ENCODE measurements at regions not wholly inside any gene's neighbourhood (a gene's known extent, or its start where the extent isn't known, plus 50 kb on each side); places are given as distances from the start of the nearest gene placed in this dataset.

DNA sequence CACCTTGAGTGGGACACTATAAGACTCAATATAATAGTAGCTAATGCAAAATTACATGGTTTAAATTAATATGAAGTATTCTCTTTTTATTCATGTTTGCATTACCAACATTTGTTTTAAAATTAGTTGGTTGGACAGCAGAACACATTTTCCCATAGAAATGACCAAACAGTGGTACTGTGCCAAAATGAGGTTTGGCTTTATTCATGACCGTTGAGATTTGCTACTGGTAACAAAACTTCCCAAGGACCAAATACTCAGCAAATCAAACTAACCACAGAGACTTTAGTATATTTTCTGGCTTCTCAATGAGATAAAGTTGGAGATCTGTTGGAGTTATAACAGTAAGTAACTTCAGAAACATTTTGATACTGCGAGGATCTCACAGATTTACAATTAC, 637.8 kb upstream of the MEF2C start:
- DNase-seq: no peak

DNA sequence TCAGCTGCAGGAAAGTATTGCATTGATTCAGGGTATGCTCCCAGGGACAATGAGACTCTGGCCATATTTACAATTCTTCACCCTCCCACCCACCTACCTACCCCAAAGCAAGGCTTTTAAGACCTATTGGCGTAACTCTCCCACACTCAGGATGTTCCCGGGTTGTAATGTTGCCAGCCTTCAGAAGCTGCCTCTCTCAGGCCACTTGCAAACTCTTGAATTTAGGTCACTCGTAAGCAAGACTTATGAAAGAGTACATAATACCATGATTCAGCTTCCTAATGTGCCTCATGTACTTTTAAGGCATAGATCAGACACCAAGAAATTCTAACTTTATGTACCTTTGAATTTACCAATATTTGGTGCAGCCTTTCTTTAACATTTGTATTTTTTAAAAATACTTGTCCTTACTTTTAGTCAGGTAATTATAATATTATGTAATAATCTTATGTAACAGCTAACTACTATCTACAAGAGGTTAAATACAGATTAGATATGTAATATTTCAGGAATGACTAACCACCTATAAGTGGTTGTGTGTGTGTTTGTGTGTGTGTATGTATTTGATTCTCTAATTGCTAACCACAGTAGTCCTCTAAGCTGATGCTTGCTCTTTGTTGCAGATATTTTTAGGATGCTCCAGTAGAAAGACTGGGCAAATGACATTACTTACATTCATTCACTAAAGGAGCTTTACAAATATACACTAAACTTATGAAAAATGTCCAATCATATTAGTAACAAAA, 630.5 kb upstream of the MEF2C start:
- no peak for DNase-seq

DNA sequence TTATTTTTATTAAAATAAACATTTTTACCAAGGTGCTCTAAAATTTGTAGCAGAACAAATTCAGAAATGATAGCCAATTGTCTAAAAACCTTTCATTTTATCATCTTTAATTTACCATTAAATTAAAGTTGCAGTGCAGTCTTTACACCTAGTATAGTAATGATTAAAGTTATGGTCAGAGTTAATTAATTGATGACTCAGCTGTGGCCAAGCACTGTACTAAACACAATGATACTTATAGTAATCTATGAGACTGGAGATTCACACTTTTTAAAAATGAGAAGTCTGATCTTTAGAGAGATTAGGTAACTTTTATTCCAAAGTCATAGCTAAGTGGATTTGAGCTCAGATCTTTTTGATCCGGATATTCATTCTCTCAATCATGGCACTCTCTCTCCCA, 621.1 kb upstream of the MEF2C start:
- DNase-seq: no peak

DNA sequence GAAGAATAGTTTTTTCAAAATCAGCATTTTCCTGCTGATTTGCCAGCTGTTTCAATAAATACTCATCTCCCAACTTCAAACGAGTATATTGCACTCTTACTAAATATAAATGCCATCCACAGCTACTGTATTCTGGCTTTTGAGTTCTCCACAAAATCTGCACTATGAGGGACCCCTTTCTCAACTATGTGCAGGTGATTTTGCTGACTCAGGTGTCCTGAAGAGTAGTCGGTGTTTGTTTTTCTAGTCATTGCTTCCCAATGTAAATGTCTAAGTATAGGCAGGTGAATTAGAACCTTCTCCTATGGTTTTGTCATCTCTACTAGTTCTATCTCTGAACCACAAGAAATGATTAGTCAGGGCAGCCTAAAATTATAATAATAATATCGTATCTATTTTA, 616.8 kb upstream of the MEF2C start:
- no peak for DNase-seq

DNA sequence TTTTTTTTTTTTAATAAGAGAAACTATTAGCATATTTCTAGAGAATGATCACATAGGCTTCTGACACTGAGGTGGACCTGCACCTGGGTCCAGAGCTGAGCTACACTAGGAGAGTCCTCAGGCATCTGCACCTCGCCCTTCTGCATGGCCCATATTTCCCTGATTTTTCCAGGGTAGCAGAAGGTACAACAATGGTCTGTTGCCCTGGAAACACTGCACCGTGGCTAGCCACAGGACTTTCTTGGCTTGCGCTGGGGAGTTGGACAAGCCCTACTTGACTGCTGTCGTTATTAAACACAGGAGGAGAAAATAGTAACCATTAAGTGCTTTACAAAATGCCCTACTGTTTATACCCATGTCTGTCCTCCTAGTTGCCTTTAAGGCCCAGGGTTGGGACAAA, 615.7 kb upstream of the MEF2C start:
- DNase-seq: no peak

DNA sequence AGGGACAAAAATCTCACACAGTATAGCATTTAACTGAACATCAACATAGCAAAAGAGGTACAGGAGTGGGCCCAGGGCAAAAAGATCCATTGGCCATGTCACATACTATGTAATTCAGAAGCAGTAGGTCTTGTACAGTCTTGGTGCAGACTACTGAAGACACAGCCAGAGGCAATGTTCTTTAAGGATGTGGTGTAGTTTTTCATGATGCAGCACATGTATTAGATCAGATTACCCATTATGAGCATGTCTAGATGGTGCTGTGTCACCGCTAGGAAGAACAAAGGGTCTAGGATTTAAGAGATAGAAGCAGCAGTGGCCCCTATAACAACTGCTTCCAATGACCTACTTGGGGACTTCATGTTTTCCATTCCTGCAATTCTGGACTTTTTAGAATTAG, 610.4 kb upstream of the MEF2C start:
- no peak for DNase-seq

DNA sequence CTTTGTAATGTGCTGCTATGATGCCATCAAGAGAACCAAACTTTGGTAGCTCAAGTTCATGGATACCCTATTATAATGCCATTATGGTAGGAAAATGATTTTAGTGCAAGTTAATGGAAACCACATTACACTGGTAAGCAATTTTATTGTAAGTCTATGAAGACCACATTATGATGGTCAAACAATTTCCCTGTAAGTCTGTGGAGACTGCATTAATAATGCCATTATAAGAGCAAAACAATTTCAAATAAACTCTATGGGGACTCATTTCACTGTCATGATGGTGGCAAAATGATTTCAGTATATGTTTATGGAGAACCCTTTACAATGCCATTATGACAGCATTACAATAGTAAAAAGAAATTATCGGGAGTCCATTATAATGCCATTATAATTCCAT, 602.0 kb upstream of the MEF2C start:
- DNase-seq: no peak

DNA sequence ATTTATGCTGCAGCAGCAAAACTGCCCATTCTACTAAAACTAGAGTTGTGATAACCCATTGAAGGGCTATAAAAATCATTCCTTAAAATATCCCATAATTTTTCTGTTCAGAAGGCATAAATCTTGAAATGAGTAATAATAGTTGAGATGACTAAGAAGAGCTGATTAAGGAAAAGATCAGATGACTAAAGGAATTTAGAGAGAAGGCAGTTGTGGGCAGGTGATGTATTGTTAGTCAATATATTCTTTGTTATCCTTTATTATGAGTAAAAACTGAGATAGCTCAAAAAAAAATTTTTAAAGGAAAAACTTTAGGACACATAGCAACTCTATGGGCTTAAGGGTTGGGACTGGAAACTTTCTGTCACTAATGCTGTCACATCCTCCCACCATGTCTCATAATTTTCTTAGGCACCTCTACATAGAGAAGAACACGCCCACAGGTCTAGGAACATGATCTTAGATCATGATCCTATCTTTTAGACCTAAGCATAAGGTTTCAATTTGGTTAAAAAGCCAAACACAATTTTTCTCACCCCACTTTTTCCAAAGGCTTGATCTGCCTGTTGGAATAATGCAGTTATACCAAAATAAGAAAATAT, 597.5 kb upstream of the MEF2C start:
- DNase-seq: no peak

DNA sequence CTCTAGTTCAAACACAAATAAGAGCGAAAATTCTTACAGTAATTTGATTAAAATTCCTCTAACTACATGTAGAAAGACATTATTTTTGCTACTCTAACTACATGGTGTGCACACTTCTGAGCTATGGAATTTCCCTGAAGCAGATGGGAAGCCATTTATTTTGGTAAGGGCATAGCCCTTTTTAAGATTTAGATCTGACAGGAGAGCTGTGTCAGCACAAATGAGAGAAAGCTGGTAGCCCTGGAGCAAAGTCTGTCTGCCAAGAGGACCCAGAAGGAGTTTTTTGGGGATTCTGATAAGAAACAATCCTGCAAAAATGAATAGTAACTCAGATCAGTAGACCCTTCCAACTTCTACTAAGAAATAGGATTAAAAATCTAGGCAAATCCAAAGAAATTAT, 595.9 kb upstream of the MEF2C start:
- DNase-seq: no peak

DNA sequence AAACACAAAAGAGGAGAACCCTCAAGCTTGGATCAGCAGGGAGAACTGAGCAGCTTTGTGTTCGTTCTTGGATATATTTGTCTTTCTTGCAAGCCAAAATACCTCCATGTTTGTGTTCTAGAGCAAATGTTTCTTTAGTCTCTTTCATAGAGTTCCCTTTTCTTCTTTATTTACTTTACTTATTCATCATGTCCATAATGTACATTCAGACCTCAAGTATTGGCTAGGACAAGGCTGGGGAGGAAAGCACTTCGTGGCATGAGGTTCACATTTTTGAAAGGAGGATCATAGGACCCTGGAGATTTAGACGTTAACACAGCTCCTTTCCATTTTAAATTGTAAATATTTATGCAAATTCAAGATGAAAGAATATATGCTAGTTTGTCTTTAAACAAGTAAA, 590.2 kb upstream of the MEF2C start:
- no peak for DNase-seq

DNA sequence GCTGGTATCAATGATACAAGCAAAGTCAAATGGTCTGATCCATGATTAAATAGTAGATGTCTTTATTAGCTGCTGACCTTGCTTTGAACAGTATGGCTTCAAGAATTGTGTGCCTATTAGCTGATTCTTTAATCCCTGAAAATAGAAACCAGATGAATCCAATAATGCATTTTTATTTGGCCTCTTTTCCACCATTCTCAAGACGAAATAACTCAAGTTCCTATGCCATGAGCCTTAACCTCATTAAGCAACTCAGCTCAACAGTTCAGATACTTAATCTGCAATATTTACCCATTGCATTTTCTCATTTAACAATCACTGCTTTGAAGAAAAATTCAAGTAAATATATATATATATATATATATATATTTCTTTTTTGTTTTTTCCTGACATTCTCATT, 588.6 kb upstream of the MEF2C start:
- no peak for DNase-seq

DNA sequence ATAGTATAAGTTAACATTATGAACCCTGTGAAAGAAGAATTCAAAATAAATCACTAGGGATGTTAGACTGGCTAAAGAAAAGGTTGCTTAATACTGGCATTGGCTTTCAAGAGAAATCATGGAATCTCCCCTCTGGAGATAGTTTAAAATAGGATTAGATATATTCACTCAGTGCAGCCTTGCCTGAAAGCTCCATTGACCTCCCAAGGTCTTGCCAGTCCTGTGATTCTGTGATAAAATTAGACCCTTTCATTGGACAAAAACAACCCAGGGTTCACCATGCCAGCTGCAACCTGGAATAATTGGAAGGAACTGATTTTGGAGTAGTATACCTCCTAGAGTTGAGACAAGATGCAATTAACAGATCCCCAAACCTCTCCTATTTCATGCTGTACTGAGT, 588.1 kb upstream of the MEF2C start:
- DNase-seq: no peak

DNA sequence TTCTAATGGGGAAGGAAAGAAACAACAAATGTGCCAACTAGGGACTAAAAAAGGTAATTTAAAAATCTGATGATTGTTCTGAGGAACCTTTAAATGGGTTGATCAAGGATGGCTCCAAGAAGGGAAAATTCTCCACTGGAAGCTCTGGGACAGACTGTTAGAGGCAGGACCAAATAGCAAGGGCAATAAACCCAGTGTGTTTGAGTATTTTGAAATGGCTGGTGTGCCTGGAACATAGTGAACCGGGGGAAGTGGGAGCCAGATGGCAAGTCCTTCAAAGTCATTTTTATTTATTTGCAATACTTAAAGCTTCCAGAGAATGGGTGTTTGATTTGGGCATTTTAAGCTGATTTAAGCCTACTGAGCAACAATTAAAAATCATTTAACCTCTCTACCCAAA, 587.7 kb upstream of the MEF2C start:
- no peak for DNase-seq

DNA sequence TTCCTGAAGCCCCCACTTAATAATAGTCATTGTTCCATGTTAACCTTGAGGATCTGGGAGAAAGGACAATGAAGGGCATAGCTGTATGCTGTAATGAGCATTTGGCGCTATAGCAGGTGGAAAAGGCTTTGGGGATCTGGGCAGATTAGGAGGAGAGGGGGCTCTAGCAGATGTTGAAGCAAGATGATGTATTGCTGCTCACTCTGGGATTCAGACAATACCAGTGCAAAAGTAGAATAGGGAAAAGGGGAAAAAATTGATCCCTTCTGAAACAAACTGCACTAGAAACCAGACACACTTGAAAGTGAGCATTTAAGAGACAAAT, 575.3 kb upstream of the MEF2C start:
- no peak for DNase-seq

DNA sequence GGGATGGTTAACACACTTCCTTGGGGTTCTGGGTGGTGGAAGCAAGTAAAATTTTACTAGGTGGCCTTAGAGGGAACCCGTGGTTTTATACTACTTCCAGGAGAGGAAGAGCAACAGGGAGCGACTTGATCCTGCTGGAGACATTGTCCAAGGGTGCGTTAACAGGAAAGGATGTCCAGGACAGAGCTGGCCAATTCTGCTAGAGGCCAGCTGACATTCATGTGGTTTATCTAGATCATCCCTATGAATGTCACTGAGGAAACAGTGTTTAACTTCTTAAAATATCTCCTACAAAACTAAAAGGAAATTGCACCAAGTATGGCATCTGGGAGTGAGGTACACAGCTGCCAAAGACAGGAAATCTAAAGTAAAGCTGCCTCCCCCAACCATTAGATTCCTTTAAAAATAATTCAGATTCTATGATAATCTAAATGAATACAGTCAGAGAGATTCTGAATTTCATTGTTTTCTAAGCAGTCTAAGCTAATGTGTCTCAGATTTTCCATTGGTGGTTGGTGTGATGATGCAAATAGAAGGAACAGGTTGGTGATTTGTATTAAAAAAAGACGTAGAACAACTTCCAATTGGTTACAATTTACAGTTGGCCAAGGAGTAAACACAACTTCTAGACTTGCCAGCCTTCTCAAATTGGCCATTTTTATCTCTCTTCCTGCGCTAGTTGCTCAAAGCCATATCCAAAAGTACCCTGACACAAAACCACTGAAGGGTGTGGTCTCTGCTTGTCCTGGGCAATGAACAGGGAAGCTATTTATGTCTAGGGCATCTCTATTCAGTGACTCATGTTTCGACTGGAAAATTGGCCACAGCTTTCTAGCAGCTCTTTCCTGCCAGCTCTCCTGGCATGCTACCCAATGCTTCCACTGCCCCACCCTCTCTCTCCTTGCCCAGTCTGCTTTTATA, 574.7 kb upstream of the MEF2C start:
- no peak for DNase-seq

DNA sequence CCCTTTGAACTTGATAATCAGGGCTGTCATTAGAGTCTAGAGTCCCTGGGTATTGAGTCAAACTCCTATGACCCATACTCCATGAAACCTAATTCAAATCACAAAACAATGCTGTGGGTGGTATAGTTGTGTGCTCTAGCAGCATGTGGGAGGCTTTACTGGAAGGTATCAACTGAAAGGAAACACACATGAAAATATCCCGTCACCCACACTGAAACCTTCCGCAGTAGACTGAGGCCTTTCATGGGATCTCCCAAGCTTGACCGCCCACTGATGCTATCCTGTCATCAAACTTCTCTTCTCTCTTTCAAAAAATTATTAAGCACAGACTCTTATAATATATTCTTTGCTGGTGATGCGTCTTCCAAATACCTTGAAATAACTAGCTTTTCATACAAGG, 569.1 kb upstream of the MEF2C start:
- no peak for DNase-seq

DNA sequence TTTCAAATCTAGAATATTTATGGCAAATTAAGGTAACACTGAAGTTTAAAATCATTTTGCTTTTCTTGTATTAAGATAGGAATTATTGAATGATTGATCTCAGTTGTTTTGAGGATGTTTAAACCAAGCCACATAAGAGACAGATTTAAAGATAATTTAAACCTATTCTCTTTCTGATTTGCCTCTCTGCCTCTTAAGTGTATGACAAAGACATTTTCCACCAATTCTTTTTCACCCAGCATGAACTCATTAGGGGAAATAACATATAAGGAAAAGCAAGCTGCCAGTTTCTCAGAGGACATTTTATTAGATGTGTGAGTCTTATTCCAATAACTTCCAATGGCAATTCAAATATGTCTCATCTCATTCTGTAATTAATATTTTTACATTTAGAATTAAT, 568.3 kb upstream of the MEF2C start:
- DNase-seq: no peak

DNA sequence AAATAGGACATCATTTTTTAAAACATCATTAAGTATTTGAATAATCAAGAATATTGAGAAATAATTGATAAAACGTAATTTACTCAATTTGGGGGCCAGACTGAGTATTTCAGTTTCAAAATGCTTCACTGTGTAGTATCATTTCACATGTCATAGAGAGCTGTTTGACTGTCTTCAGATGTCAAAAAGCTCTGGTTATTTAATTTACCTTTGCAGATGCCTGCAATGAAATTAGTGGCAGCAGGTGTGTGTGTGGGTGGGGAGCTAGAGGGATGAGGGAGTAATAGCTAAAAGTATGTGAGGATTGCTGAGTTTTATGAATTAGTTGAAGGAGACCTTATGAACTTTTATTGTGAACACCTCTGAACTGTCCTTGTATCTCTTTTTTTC, 567.2 kb upstream of the MEF2C start:
- no peak for DNase-seq

DNA sequence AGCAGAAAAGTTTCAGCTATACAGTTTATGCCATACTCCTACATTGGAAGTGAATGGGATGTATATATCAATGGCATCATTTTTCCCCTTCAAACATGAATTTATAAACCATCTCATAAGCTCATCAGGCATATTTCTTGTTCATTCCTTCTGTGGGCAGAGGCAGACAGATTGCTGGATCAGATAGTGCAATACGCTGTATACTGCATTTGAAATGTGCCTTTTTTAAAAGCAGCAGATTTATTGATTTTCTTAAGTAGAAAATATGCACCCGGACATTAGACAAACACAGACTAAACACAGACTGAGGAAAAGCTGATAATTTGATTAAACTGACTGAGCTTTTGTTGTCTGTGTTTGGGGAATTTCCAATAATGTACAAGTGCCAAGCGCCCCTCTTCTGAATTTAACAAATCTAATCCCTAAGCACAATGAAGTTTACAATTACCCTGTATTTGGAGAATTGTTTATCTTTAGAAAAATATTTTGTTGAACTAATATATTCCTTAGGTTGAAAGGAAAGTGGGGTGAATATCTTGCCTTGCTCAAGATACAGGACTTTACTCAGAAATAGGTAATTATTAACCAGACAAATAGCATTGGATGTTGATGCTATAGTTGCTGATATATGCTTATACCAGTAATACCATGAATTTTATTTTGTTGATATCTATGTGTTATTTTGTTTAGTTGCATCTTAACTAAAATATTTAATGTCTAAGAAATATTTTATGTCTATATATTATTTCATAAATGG, 566.6 kb upstream of the MEF2C start:
- DNase-seq: no peak

DNA sequence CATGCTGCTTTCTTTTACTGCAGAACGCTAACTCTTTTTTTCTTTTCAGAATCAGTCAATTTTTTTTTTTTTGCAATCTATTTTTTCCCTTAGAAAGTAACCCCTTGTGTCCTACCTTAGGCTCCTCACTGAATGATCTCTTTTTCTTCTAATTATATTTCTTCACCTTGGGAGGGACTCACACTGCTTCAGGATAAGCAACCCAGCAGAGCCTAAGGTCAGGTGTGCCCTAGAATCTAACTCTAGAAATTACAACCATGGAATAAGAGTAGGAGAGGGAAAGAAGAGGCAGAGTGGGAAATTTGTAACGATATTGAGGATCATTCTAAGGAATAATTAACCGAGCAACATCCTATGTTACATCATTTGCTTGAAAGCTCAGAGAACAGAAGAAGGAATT, 564.0 kb upstream of the MEF2C start:
- DNase-seq: no peak

DNA sequence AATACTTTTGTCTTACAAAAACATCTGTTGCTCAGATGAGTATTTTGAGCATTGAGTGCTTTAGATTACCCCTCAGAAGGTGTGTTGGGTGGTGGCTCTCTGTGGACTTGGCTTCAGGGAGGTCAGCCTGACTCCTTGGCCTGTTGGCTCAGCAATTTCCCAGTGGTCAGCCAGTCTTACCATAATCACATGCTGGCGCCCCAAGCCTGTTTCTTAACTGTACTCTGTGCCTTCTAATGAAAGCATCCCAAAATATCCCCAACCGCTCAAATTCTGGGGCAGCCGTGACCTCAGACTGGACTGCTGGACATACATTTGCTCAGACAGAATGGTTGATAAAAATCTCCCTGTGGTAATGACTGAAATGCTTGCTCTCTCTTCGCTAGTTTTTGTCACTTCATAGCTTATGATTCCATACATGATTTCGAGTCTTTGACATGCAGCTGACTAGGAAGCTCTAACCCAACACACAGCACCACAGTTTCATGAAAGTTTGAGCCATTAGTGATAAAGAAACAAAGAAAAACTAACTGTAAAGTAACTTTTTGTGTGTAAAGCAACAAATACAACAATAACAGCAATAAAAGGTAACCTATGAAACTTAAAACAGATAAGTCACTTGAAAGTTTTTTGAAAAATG, 562.2 kb upstream of the MEF2C start:
- DNase-seq: no peak

DNA sequence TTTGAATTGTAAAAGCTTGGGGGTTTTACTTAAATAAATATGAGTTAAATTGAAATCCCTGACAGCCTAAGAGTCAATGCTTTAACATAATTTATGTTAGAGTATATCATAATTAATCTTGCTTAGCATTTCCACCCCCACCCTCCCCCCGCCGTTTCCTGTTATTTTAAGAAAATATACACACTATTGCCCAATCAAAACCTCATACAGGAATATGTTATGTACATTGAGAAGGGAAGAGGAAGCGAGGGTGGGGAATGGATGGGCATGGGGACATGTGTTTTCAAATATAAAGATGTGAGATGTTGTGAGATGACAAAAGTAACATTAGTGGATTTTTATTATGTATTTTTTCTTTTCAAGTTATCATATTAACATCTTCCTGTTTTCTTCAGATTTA, 561.1 kb upstream of the MEF2C start:
- no peak for DNase-seq

DNA sequence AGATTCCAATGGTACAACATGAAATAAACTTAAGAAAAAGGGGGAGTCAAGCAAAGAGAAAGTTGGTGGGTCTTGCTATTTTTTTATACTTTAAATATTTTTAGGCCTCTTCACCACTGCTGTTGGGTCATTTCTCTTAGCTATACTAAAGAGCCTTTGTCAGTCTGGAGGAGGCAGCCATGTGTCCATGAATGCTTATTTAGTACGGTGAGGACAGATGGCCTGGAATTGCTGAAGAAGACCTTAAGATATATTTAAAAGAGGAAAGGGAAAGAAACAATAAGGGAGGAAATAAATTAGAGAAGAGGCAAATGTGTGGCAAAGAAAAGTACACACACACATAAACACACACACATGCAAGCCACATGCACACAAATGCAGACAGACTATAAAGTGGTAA, 560.5 kb upstream of the MEF2C start:
- no peak for DNase-seq

All from NCI-H2171 (cell line).